AG09309 (cell line): ENCODE measurements at regions not wholly inside any gene's neighbourhood (a gene's known extent, or its start where the extent isn't known, plus 50 kb on each side); places are given as distances from the start of the nearest gene placed in this dataset.
"Not testable (repeated sequence)": the region's sequence is repeated elsewhere in the genome, so short reads cannot be mapped to it uniquely, and the experiment has no call there.

Experiments
- DNase-seq: peaks from one replicate; pipeline ENCODE4 v3.0.0-alpha.2; 2010; ENCODE audit warnings: low read depth
- H3K4me3 ChIP-seq: 2 replicates; pipeline ENCODE4 v1.5.1; 2011; ENCODE audit warnings: mild to moderate bottlenecking, low read depth, low read length, moderate library complexity; ENCODE audit not compliant: control insufficient read depth
- TF ChIP-seq, protein P1 (sequence below): IDR thresholded peaks from 2 replicates; pipeline ENCODE4 v1.5.1; 2011; ENCODE audit warnings: mild to moderate bottlenecking, low read depth, low read length, inconsistent platforms; ENCODE audit not compliant: insufficient read depth, control insufficient read depth; ENCODE audit errors: missing control alignments

DNA sequence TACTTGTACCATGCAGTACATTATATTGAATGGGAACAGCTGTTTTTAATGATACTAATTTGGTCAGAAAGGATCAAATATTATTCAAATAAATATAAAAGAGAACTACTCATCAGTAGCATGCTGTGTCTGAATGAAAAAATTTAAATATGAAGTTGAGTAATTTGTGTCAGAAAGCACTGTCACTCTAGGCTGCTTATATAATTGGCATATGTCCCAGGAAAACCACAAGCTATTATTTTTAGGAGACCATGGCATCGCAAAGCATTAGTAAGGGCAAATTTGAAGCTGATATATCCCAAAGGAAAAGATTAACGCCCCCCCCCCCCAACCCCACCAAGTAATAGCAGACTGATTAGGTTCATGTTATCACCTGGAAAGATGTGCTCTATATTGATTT is 388.5 kb upstream of the SPANXN4 start:
- TF ChIP-seq, protein P1, sequence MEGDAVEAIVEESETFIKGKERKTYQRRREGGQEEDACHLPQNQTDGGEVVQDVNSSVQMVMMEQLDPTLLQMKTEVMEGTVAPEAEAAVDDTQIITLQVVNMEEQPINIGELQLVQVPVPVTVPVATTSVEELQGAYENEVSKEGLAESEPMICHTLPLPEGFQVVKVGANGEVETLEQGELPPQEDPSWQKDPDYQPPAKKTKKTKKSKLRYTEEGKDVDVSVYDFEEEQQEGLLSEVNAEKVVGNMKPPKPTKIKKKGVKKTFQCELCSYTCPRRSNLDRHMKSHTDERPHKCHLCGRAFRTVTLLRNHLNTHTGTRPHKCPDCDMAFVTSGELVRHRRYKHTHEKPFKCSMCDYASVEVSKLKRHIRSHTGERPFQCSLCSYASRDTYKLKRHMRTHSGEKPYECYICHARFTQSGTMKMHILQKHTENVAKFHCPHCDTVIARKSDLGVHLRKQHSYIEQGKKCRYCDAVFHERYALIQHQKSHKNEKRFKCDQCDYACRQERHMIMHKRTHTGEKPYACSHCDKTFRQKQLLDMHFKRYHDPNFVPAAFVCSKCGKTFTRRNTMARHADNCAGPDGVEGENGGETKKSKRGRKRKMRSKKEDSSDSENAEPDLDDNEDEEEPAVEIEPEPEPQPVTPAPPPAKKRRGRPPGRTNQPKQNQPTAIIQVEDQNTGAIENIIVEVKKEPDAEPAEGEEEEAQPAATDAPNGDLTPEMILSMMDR, result no peak
- DNase-seq, result no peak
- H3K4me3 ChIP-seq, result no peak overlapping the region

DNA sequence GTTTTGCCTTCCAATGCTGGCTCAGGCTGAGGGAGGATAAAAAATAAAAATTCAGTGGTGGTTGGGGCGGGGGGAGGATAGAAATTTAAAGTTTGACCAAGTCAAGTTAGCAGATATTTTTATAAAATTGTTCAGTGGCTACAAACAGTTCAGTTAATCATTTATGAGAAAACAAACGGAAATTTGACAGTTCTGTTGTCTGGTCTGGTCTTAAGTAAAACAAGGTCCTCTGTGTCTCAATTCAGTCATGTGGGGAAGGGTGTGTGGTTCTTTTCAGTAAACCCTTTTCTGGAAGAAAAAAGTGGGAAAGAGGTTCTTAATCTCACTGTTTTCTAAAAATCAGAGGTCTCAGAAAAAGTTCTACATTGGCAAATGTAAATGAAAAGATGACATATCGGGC is 409.1 kb upstream of the SPANXN4 start:
- DNase-seq, result no peak
- no peak overlapping the region for H3K4me3 ChIP-seq
- TF ChIP-seq, protein P1, result no peak

DNA sequence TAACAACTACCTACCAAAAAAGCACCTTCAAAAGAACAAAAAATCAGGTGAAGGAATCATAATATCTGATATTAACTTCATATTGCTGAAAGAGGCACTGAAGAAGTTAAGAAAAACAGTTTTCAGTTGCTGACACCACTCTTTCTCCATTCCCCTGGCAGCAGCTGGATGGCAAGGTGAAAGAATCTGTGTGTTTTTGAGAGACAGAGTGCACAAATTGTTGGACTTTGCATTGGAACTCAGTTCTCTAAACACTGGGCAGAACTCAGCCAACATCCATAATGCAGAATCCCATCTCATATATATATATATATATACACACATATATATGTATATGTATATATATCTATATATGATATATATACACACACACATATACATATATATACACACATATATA is 408.3 kb upstream of the MAGEC2 start:
- TF ChIP-seq, protein P1, result no peak
- DNase-seq, result no peak
- no peak overlapping the region for H3K4me3 ChIP-seq

DNA sequence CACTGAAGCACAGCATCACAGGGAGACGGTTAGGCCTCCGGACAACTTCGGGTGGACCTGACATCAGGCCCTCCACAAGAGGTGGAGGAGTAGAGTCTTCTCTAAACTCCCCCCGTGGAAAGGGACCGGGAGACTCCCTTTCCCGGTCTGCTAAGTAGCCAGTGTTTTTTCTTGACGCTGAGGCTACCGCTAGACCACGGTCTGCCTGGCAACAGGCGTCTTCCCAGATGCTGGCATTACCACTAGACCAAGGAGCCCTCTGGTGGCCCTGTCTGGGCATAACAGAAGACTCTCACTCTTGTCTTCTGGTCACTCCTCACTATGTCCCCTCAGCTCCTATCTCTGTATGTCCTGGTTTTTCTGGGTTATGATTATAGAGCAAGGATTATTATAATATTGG is 401.5 kb upstream of the MAGEC2 start:
- H3K4me3 ChIP-seq, DNase-seq: not testable (repeated sequence)
- TF ChIP-seq, protein P1, result peak; percentile 11

DNA sequence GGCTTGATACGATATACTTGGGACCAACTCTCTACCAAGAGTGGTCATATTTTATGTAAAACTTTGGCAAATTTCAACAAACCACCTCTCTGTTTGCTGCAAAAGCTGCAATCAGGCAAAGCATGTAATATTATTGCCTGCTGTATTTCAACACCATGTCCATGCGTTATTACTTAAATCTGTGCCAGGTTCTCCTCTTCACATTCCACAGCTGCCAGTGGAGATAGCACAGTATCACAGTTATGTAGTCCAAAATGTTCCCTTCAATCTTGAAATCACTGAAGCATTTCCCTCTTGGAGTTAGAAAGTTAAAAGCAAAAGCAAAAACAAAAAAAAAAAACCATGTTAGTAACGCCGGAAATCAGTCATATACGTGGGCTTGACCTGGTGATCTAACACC is 396.7 kb upstream of the MAGEC2 start:
- H3K4me3 ChIP-seq, result no peak overlapping the region
- TF ChIP-seq, protein P1, result no peak
- DNase-seq, result no peak

DNA sequence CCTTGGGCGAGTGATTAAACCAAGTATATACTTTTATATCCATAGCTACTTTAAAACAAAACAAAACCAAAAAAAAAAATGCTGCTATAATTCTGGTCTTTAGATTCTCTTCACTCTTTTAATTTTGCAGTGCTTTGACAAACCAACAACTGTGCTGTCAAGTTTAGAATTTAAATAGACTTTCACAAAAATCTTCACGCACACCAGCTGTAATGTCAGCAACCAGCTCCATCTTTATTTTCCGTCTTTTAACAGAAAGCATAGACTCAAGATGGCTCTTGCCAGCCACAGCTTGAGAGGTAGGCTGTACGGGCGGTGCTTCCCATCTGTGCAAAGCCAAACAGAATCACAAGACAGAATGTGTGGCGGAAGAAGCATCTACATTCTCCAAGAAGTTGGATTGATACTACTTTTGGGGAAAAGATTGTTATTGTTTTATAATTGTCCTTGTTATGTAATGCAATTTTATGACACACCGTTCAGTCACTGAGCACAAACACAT is 388.3 kb upstream of the MAGEC2 start:
- no peak for DNase-seq
- H3K4me3 ChIP-seq, result no peak overlapping the region
- TF ChIP-seq, protein P1, result no peak

DNA sequence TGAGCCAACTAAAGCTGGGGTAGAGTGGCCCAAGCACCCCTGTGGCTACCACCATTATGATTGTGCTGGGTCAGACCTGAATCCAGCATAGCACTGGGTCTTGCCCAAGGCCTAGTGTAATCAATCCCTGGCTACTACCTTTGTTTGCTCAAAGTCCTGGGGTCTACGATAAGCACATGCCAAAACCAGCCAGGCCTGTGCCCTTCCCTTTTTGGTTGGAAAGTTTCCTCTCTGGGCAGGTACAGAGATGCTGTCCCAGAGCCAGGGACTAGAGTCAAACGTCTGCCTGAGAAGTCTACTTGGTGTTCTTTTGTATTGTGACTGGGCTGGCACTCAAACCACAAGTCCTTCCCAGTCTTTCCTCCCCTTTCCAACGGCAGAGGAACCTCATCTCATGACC is 371.5 kb upstream of the MAGEC2 start:
- DNase-seq, result no peak
- TF ChIP-seq, protein P1, result no peak
- no peak overlapping the region for H3K4me3 ChIP-seq
